ENCODE measurements at regions not wholly inside any gene's neighbourhood (a gene's known extent, or its start where the extent isn't known, plus 50 kb on each side); places are given as distances from the start of the nearest gene placed in this dataset.

- TF ChIP-seq CTCF (IDR thresholded peaks at IDR 0.05 in 4 of 5, conservative IDR thresholded peaks at IDR 0.05 in 1 of 5) (no peak), POLR2A (IDR thresholded peaks at IDR 0.05) (no peak)
Measured at GRCh38 chr1:30492451-30492850, 230.9 kb downstream of the MATN1 start.

All from gastrocnemius medialis (tissue), 4 donors.